ENCODE measurements at regions not wholly inside any gene's neighbourhood (a gene's known extent, or its start where the extent isn't known, plus 50 kb on each side); places are given as distances from the start of the nearest gene placed in this dataset.

DNA sequence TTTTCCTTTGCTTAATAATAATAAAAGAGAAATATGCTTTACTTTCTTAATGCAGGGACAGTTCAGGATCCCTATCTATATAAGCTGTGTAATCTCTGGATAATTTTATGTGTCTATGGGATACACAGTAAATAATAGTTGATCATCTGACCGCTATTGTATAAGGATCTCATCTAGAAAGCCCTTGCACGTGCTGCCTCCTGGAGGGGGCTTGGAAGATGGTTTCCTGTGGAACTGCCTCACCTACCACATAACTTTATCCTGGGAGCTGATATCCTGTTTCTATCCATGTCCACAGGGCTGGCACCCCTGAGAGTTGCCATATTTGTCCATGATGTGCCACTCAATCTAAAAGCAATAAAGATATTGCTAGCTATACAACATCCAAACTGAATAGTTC is 139.3 kb upstream of the FRMPD4 start:
- no peak for TF ChIP-seq POLR2A (IDR thresholded peaks at IDR 0.05)
- TF ChIP-seq, protein P1, sequence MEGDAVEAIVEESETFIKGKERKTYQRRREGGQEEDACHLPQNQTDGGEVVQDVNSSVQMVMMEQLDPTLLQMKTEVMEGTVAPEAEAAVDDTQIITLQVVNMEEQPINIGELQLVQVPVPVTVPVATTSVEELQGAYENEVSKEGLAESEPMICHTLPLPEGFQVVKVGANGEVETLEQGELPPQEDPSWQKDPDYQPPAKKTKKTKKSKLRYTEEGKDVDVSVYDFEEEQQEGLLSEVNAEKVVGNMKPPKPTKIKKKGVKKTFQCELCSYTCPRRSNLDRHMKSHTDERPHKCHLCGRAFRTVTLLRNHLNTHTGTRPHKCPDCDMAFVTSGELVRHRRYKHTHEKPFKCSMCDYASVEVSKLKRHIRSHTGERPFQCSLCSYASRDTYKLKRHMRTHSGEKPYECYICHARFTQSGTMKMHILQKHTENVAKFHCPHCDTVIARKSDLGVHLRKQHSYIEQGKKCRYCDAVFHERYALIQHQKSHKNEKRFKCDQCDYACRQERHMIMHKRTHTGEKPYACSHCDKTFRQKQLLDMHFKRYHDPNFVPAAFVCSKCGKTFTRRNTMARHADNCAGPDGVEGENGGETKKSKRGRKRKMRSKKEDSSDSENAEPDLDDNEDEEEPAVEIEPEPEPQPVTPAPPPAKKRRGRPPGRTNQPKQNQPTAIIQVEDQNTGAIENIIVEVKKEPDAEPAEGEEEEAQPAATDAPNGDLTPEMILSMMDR (IDR thresholded peaks at IDR 0.05 in 4 of 5, conservative IDR thresholded peaks at IDR 0.05 in 1 of 5): no peak

Measured in gastrocnemius medialis (tissue), 4 donors.